Astrocyte of the cerebellum (primary cell): ENCODE measurements at regions not wholly inside any gene's neighbourhood (a gene's known extent, or its start where the extent isn't known, plus 50 kb on each side); places are given as distances from the start of the nearest gene placed in this dataset.

ENCODE experiments used
- DNase-seq: peaks from one replicate; pipeline ENCODE4 v3.0.0-alpha.2; 2011; ENCODE audit warnings: low read depth
- H3K4me3 ChIP-seq: 2 replicates; pipeline ENCODE4 v1.5.1; 2011; ENCODE audit warnings: mild to moderate bottlenecking, low read depth, low read length, moderate library complexity
- in situ Hi-C: cut with HindIII; loops from 2 replicates; pipeline ENCODE4 v1.10.0; 2017; ENCODE audit warnings: low sequenced_read_pairs
- TF ChIP-seq, protein P1 (sequence below): IDR thresholded peaks from 2 replicates; pipeline ENCODE4 v1.5.1; 2012; ENCODE audit warnings: low read length, low read depth, moderate library complexity, mild to moderate bottlenecking; ENCODE audit errors: missing control alignments

DNA sequence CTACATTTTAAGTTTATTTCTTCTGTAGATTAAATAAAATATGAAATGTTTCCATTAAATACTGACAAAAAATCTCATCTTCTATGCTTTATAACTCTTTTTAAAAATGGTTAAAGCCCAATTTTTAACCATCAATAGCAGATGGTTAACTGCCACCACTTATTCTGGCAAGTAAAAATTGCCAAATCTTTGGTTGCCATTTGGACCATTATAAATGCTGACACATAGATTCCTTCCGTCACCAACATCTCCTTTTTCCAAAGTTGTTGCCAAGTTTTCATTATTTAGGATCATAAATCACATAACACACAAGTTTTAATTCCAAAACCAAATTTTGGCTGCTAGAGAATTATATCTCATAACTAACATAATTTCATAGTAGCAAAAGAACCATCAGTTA lies 1614.3 kb downstream of the REEP3 start:
- TF ChIP-seq, protein P1, sequence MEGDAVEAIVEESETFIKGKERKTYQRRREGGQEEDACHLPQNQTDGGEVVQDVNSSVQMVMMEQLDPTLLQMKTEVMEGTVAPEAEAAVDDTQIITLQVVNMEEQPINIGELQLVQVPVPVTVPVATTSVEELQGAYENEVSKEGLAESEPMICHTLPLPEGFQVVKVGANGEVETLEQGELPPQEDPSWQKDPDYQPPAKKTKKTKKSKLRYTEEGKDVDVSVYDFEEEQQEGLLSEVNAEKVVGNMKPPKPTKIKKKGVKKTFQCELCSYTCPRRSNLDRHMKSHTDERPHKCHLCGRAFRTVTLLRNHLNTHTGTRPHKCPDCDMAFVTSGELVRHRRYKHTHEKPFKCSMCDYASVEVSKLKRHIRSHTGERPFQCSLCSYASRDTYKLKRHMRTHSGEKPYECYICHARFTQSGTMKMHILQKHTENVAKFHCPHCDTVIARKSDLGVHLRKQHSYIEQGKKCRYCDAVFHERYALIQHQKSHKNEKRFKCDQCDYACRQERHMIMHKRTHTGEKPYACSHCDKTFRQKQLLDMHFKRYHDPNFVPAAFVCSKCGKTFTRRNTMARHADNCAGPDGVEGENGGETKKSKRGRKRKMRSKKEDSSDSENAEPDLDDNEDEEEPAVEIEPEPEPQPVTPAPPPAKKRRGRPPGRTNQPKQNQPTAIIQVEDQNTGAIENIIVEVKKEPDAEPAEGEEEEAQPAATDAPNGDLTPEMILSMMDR: no peak
- in situ Hi-C loops: no loop called here
- no peak overlapping the region for H3K4me3 ChIP-seq
- no peak for DNase-seq

DNA sequence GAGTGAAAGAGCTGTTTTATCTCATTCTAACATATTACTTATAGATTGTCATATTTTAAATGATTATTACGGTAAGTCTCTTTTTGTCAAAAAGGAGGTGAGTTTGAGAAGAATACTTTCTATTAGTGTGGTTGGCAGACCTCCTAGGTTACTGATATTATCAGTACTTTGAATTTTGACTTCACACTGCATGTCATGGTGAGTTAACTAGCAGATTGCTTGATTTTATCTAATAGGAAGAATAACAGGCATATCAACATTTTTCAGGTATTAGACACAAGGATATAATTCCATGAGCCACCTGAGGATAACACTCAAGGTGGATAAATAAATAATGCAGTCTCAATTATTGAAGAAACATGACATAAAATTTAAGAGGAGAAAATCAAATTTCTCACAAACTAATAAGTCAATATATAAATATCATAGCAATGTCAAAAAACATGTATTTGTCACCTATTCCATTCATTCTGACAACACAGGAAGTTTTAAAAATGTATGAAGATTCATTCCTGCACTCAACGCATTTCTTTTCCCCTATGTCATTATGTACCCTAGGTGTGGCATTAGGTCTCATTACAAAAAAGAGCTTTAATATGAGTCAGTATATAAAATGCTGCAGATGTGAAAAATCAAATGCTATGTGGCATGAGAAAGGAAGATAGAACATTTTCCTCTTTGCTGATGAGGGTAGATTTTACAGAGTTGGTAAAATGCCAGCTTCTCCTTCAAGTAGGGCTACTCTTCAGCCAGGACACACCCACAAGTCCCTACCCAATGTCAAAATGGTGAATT lies 1621.6 kb downstream of the REEP3 start:
- no peak overlapping the region for H3K4me3 ChIP-seq
- in situ Hi-C loops: no loop called here
- TF ChIP-seq, protein P1: no peak
- no peak for DNase-seq

DNA sequence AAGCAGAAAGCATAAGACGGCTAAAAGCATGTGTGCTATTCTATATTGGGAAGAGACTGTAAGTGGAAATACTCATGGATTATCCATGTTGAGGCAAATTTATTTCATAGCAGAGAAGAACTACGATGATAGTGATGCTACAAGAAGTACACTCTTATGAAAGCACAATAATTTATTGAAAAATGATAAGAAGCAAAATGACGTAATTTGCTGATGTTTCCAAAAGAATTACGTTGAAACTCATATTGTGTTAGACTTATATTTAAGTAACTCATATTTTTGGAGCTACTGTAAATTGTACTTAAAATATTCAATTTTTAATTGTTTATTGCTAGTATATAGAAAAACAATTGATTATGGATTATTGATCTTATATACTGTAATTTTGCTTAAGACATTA lies 1622.5 kb downstream of the REEP3 start:
- in situ Hi-C loops: no loop called here
- TF ChIP-seq, protein P1: no peak

DNA sequence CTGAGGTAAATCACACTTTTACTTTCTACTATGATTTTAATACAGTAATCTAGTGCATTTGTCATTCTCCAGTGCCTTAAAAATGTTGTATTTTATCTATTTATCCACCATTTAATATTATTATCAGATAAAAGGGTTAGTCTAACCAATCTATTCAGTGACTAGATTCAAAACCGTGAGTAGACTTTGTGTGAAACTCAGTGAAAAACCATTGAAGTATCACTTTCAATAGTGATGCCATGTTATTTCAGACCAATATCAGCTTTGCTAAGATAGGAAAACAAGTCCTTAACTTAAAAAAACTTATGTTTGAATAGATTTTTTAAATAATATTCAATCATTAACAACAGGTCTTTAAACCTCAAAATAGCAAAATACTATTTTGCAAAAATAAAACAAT lies 1628.7 kb downstream of the REEP3 start:
- TF ChIP-seq, protein P1: no peak
- no peak for DNase-seq
- H3K4me3 ChIP-seq: no peak overlapping the region
- in situ Hi-C loops: no loop called here

More for the DNA sequence above, 1622.5 kb downstream of the REEP3 start:
- H3K4me3 ChIP-seq: no peak overlapping the region
- no peak for DNase-seq

DNA sequence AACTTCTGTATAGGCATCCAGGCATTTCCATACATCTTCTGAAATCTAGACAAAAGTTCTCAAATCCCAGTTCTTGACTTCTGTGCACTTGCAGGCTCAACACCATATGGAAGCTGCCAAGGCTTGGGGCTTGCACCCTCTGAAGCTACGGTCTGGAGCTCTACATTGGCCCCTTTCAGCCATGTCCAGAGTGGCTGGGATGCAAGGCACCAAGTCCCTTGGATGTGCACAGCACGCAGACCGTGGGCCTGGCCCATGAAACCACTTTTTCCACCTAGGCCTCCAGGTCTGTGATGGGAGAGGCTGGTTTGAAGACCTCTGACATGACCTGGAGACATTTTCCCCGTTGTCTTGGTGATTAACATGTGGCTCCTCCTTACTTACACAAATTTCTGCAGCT lies 1645.1 kb downstream of the REEP3 start:
- no peak for DNase-seq
- TF ChIP-seq, protein P1: no peak
- no peak overlapping the region for H3K4me3 ChIP-seq
- in situ Hi-C loops: no loop called here

DNA sequence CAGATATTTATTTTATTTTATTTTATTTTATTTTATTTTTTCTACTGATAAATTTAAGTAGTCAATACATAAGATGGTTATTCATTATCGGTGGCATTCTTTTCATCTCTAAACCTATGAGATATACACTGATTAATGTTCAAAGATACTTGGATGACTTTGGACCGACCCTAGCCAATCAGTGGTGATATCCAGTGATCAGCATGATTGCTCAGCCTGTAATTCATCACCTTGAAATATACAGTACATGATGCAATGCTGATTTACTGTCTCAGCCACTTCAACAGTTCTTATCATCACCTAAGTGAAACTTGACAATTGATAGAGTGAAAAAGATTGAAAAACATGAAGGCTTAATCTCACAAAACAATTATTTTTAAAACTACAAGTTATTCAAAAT lies 1651.0 kb downstream of the REEP3 start:
- TF ChIP-seq, protein P1: no peak
- no peak overlapping the region for H3K4me3 ChIP-seq
- in situ Hi-C loops: no loop called here
- no peak for DNase-seq
